ENCODE measurements at regions not wholly inside any gene's neighbourhood (a gene's known extent, or its start where the extent isn't known, plus 50 kb on each side); places are given as distances from the start of the nearest gene placed in this dataset.

DNA sequence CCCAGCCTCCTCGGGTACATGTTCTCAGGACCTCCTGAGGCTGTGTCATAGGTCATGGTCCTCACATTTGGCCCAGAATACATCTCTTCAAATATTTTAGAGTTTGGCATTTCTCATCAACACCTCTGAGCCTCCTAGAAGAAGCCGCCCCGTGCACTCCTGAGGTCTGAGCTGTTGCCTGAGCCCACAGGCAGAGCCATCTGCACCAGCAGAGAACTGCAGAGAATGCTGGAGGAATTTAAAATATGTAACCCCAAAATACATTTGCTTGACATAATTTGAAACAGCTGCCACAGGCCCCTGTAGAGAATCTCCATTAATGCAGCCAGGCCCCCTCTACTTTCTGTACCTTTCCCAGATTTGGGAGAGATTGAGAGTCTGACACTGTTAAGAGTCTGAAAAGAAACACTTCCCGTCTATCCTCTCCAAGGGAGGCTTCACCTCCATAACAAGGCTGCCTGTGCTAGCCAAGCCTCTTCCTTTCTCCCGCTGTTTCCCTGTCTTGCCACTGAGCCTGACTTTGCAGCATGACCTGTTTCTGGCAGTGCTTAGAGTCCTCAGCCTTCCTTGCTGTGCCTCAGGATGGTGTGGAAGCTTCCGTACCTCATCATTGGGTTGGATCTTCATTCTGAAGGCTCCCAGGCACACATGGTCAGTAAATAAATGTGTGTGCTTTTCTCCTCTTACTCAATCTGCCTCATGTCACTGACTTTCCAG lies 95.4 kb upstream of the SFSWAP start:
- H3K4me3 ChIP-seq (replicated peaks; ENCODE audit: insufficient read depth, low read length): no peak overlapping the region
- H3K27ac ChIP-seq (replicated peaks): no peak overlapping the region
- DNase-seq (ENCODE audit: low read depth in 1 of 2, low spot score in 1 of 2): no peak
- TF ChIP-seq GABPA (IDR thresholded peaks at IDR 0.05; ENCODE audit: low read depth) (no peak), SPI1 (IDR thresholded peaks at IDR 0.05; ENCODE audit: borderline replicate concordance, low read depth) (no peak), POLR2AphosphoS5 (IDR thresholded peaks at IDR 0.05; ENCODE audit: low read depth) (no peak)
- TF ChIP-seq, protein P1, sequence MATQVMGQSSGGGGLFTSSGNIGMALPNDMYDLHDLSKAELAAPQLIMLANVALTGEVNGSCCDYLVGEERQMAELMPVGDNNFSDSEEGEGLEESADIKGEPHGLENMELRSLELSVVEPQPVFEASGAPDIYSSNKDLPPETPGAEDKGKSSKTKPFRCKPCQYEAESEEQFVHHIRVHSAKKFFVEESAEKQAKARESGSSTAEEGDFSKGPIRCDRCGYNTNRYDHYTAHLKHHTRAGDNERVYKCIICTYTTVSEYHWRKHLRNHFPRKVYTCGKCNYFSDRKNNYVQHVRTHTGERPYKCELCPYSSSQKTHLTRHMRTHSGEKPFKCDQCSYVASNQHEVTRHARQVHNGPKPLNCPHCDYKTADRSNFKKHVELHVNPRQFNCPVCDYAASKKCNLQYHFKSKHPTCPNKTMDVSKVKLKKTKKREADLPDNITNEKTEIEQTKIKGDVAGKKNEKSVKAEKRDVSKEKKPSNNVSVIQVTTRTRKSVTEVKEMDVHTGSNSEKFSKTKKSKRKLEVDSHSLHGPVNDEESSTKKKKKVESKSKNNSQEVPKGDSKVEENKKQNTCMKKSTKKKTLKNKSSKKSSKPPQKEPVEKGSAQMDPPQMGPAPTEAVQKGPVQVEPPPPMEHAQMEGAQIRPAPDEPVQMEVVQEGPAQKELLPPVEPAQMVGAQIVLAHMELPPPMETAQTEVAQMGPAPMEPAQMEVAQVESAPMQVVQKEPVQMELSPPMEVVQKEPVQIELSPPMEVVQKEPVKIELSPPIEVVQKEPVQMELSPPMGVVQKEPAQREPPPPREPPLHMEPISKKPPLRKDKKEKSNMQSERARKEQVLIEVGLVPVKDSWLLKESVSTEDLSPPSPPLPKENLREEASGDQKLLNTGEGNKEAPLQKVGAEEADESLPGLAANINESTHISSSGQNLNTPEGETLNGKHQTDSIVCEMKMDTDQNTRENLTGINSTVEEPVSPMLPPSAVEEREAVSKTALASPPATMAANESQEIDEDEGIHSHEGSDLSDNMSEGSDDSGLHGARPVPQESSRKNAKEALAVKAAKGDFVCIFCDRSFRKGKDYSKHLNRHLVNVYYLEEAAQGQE (IDR thresholded peaks at IDR 0.05; ENCODE audit: insufficient replicate concordance, low read depth): no peak
- TF ChIP-seq, protein P2, sequence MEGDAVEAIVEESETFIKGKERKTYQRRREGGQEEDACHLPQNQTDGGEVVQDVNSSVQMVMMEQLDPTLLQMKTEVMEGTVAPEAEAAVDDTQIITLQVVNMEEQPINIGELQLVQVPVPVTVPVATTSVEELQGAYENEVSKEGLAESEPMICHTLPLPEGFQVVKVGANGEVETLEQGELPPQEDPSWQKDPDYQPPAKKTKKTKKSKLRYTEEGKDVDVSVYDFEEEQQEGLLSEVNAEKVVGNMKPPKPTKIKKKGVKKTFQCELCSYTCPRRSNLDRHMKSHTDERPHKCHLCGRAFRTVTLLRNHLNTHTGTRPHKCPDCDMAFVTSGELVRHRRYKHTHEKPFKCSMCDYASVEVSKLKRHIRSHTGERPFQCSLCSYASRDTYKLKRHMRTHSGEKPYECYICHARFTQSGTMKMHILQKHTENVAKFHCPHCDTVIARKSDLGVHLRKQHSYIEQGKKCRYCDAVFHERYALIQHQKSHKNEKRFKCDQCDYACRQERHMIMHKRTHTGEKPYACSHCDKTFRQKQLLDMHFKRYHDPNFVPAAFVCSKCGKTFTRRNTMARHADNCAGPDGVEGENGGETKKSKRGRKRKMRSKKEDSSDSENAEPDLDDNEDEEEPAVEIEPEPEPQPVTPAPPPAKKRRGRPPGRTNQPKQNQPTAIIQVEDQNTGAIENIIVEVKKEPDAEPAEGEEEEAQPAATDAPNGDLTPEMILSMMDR (IDR thresholded peaks at IDR 0.05; ENCODE audit: insufficient read depth, low read length): no peak
- H3K27me3 ChIP-seq (ENCODE audit: insufficient read depth, poor library complexity, severe bottlenecking): peaks cover 2% of the 10 kb centered on the region

DNA sequence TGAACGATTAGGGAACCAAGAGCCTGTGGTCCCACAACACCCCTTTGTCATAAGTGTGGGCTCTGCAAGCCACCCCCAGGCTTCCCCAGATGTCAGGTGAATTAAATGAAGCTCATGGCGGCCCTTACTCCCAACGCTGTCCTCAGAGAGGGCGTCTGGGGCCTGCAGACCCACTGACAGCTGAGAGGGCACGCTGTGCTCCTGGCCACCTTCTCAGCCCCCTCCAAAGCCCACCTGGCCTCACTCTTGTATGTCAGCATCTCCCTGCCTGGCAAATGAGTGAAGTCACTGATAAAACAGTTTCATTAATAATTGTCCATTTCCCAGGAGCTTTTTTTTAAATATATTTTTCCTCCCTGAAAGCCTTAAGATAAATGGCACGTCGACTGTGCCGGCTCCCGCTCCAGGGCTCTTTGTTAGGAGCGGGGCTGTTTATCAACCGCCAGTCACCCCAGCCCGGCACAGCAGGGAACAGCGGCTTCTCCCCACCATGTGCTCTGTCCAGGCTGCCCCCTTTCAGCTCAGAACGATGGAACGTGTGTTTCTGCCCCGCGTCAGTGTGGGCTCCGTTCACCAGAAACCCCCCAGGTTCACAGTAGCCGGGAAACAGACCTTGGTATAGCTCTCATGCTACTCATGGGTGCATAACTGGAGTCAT lies 94.7 kb upstream of the SFSWAP start:
- DNase-seq (ENCODE audit: low read depth in 1 of 2, low spot score in 1 of 2): no peak
- TF ChIP-seq SPI1 (IDR thresholded peaks at IDR 0.05; ENCODE audit: borderline replicate concordance, low read depth) (no peak), POLR2AphosphoS5 (IDR thresholded peaks at IDR 0.05; ENCODE audit: low read depth) (no peak), GABPA (IDR thresholded peaks at IDR 0.05; ENCODE audit: low read depth) (no peak)
- TF ChIP-seq, protein P2 (IDR thresholded peaks at IDR 0.05; ENCODE audit: insufficient read depth, low read length): no peak
- TF ChIP-seq, protein P1 (IDR thresholded peaks at IDR 0.05; ENCODE audit: insufficient replicate concordance, low read depth): no peak
- Histone ChIP-seq H3K4me3 (replicated peaks; ENCODE audit: insufficient read depth, low read length) (no peak overlapping the region), H3K27me3 (ENCODE audit: insufficient read depth, poor library complexity, severe bottlenecking) (no peaks in the 10 kb centered on the region), H3K27ac (replicated peaks) (no peak overlapping the region)

DNA sequence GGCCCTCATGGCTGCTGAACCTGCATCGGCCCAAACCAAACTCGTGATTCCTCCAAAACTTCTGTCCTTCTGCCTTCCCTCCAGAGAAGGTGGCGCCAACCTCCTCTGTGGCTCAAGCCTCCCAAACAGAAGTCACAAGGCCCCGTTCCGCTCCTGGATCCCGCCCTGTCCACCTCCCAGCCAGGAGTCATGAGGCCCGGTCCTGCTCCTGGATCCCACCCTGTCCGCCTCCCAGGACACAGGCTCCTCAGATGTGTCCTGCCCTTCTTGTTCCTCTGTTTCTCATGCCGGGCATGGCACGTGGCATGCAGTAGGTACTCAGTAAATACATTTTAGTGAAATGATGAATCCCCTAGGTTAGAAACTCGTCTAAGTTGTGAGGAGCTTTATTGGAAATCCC lies 94.2 kb upstream of the SFSWAP start:
- H3K27me3 ChIP-seq (ENCODE audit: insufficient read depth, poor library complexity, severe bottlenecking): no peaks in the 10 kb centered on the region
- no peak overlapping the region for H3K4me3 ChIP-seq (replicated peaks; ENCODE audit: insufficient read depth, low read length)
- H3K27ac ChIP-seq (replicated peaks): no peak overlapping the region
- no peak for DNase-seq (ENCODE audit: low read depth in 1 of 2, low spot score in 1 of 2)
- no peak for TF ChIP-seq POLR2AphosphoS5 (IDR thresholded peaks at IDR 0.05; ENCODE audit: low read depth)
- TF ChIP-seq SPI1 (IDR thresholded peaks at IDR 0.05; ENCODE audit: borderline replicate concordance, low read depth): no peak
- TF ChIP-seq, protein P2 (IDR thresholded peaks at IDR 0.05; ENCODE audit: insufficient read depth, low read length): no peak
- TF ChIP-seq GABPA (IDR thresholded peaks at IDR 0.05; ENCODE audit: low read depth): no peak
- TF ChIP-seq, protein P1 (IDR thresholded peaks at IDR 0.05; ENCODE audit: insufficient replicate concordance, low read depth): no peak
